Neuronal stem cell (in vitro differentiated cells): ENCODE measurements at regions not wholly inside any gene's neighbourhood (a gene's known extent, or its start where the extent isn't known, plus 50 kb on each side); places are given as distances from the start of the nearest gene placed in this dataset.

Experiments used
- DNase-seq: peaks from one replicate; pipeline ENCODE4 v3.0.0-alpha.2; 2013; ENCODE audit warnings: low spot score
- H2AFZ ChIP-seq: one replicate; pipeline ENCODE4 v1.6.1; 2013; ENCODE audit warnings: mild to moderate bottlenecking, low read length, inconsistent platforms
- H2AK5ac ChIP-seq: 2 replicates; pipeline ENCODE4 v1.6.1; 2013; ENCODE audit warnings: low read depth, mild to moderate bottlenecking, inconsistent platforms, low read length, moderate library complexity, mixed read lengths
- H2BK120ac ChIP-seq: 2 replicates; pipeline ENCODE4 v1.6.1; 2013; ENCODE audit warnings: low read depth, mild to moderate bottlenecking, inconsistent platforms, low read length, moderate library complexity, mixed read lengths
- H2BK12ac ChIP-seq: one replicate; pipeline ENCODE4 v1.6.1; 2013; ENCODE audit warnings: low read length, inconsistent platforms
- H2BK15ac ChIP-seq: 2 replicates; pipeline ENCODE4 v1.6.1; 2013; ENCODE audit warnings: mild to moderate bottlenecking, low read length, inconsistent platforms, mixed read lengths
- H2BK5ac ChIP-seq: one replicate; pipeline ENCODE4 v1.6.1; 2013; ENCODE audit warnings: inconsistent platforms, mild to moderate bottlenecking, low read length, moderate library complexity
- H3K14ac ChIP-seq: one replicate; pipeline ENCODE4 v1.6.1; 2013; ENCODE audit warnings: low read length, inconsistent platforms
- H3K18ac ChIP-seq: 2 replicates; pipeline ENCODE4 v1.6.1; 2013; ENCODE audit warnings: low read length, inconsistent platforms
- H3K23ac ChIP-seq: 2 replicates; pipeline ENCODE4 v1.6.1; 2013; ENCODE audit warnings: low read depth, mild to moderate bottlenecking, mixed read lengths, low read length, inconsistent platforms; ENCODE audit not compliant: poor library complexity
- H3K27ac ChIP-seq: replicated peaks from 3 replicates; pipeline ENCODE4 v1.5.1; 2013; ENCODE audit warnings: low read length, inconsistent platforms
- H3K27me3 ChIP-seq, 3 experiments: 2 replicates each; pipeline ENCODE4 v1.6.1; 2013; ENCODE audit warnings: low read length in 3 of 3, mild to moderate bottlenecking in 2 of 3, inconsistent platforms in 1 of 3, low read depth in 1 of 3, mixed read lengths in 1 of 3, moderate library complexity in 1 of 3; ENCODE audit not compliant: control insufficient read depth in 3 of 3, insufficient read depth in 3 of 3
- H3K36me3 ChIP-seq, 2 donors: replicated peaks in 1 of 2; 2 replicates each; pipeline ENCODE4 v1.6.1; 2013; ENCODE audit warnings: low read length in 2 of 2; ENCODE audit not compliant: control insufficient read depth in 2 of 2, insufficient read depth in 2 of 2
- H3K4ac ChIP-seq: 2 replicates; pipeline ENCODE4 v1.6.1; 2013; ENCODE audit warnings: inconsistent platforms, mild to moderate bottlenecking, low read length, moderate library complexity
- H3K4me1 ChIP-seq, 2 donors: 1 replicate in 1 of 2; 2 replicates in 1 of 2; pipeline ENCODE4 v1.6.1; 2013; ENCODE audit warnings: low read length in 2 of 2, low read depth in 1 of 2; ENCODE audit not compliant: control insufficient read depth in 2 of 2, insufficient read depth in 1 of 2
- H3K4me2 ChIP-seq: one replicate; pipeline ENCODE4 v1.6.1; 2013; ENCODE audit warnings: mild to moderate bottlenecking, low read length, inconsistent platforms; ENCODE audit not compliant: insufficient read depth, poor library complexity, severe bottlenecking
- H3K4me3 ChIP-seq, 2 donors: 2 replicates each; pipeline ENCODE4 v1.5.1; 2013; ENCODE audit warnings: low read length in 2 of 2, mild to moderate bottlenecking in 2 of 2, inconsistent platforms in 1 of 2, moderate library complexity in 1 of 2
- H3K79me1 ChIP-seq: one replicate; pipeline ENCODE4 v1.6.1; 2013; ENCODE audit warnings: low read depth, mild to moderate bottlenecking, inconsistent platforms, low read length, moderate library complexity
- H3K9ac ChIP-seq: one replicate; pipeline ENCODE4 v1.6.1; 2013; ENCODE audit warnings: mild to moderate bottlenecking, low read depth, low read length, inconsistent platforms; ENCODE audit not compliant: poor library complexity
- H3K9me3 ChIP-seq, 2 donors: replicated peaks in 1 of 2; 2 replicates each; pipeline versions ENCODE3 to v1.6.1; 2013; ENCODE audit warnings: low read length in 2 of 2, mild to moderate bottlenecking in 2 of 2, inconsistent platforms in 1 of 2, low read depth in 1 of 2, mixed read lengths in 1 of 2, moderate library complexity in 1 of 2; ENCODE audit not compliant: control insufficient read depth in 2 of 2, insufficient read depth in 1 of 2
- H4K8ac ChIP-seq: one replicate; pipeline ENCODE4 v1.6.1; 2013; ENCODE audit warnings: low read depth, mild to moderate bottlenecking, inconsistent platforms, low read length, moderate library complexity
- H4K91ac ChIP-seq: one replicate; pipeline ENCODE4 v1.6.1; 2013; ENCODE audit warnings: low read length, low read depth, mild to moderate bottlenecking, inconsistent platforms; ENCODE audit not compliant: poor library complexity
- WGBS, 2 donors: extraction: QIAGEN DNeasy Blood & Tissue Kit; methylation state at CpG; one replicate each; pipeline ENCODE4 v1.1.7; 2013; ENCODE audit warnings: missing lambda C conversion rate in 2 of 2, mixed read lengths in 1 of 2; ENCODE audit not compliant: insufficient read length in 2 of 2, insufficient replicate concordance in 1 of 2; ENCODE audit errors: extremely low coverage in 2 of 2; 5-methylcytosine and 5-hydroxymethylcytosine counted together

DNA sequence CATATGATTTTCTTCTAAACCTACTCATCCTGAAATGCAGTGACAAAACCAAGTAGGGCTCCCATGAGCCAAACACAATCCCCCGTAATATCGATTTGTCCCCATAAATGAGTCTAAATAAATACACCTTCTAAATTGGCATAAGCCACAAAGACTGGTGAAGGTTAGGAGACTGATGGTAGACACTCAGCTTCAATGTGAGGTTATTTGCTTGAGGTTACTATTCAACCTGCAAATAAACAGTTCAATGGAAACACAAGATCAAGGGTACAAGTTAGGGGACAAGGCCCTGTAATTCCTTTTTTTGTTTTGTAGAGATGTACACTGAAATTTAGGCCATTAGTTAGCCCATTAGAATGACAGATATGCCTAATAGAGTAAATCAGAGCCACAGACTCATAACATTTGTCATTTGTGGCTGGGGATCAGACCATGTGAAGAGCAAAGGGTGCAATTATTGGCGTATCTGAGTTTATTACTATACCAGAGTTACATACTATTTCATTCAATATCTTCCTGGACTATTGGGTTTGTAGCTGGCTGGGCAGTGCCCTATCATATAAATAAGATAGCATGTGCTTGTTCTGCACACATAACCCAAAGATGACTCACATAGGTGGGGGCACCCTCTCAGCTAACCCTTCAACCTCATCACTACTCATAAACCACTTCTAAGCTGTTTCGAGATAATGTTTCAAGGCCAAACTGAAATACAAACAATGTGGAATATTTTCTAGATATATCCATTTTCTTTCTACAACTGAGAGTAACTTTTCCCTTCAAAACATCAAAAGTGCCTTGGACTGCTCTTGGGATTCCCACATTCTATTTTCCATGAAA lies 695.3 kb downstream of the KCNA4 start:
- H3K27ac ChIP-seq = no peak overlapping the region
- no peak overlapping the region for H3K23ac ChIP-seq
- H3K18ac ChIP-seq = no peak overlapping the region
- H2BK12ac ChIP-seq = no peak overlapping the region
- no peak overlapping the region for H2BK5ac ChIP-seq
- no peak overlapping the region for H2AK5ac ChIP-seq
- H3K79me1 ChIP-seq = no peaks in the 10 kb centered on the region
- no peak overlapping the region for H3K9ac ChIP-seq
- H3K36me3 ChIP-seq = no peaks in the 10 kb centered on the region
- no peak overlapping the region for H2AFZ ChIP-seq
- no peak overlapping the region for H3K4me2 ChIP-seq
- no peak overlapping the region for H3K4me3 ChIP-seq
- no peak for DNase-seq
- no peak overlapping the region for H4K8ac ChIP-seq
- H2BK15ac ChIP-seq = no peak overlapping the region
- H3K4me1 ChIP-seq = no peaks in the 10 kb centered on the region
- H3K14ac ChIP-seq = no peak overlapping the region
- no peak overlapping the region for H2BK120ac ChIP-seq
- H4K91ac ChIP-seq = no peak overlapping the region
- WGBS, 2 donors = no CpG with 5 or more reads among the region's 4 CpGs
- no peak overlapping the region for H3K4ac ChIP-seq
- H3K9me3 ChIP-seq = no peaks in the 10 kb centered on the region
- no peaks in the 10 kb centered on the region for H3K27me3 ChIP-seq

DNA sequence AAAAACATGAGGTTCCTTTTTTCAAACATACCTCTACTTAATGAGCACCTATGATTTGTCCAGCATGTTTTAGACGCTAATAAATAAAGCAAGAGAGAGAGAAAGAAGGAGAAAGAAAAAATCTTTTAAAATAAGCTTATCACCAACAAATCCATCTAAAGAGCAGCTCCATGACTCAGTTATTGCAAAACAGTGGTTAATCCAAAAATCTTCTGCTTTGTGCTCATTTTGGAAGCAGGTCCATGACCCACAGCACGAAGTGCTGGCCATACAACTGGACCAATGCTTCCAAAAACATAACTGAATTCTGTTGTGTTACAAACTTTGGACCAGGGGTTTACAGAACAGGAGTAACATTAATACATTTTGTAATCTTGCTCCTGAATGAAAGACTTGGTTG lies 696.6 kb downstream of the KCNA4 start:
- no peak overlapping the region for H3K23ac ChIP-seq
- no peak overlapping the region for H3K27ac ChIP-seq
- no peak overlapping the region for H4K91ac ChIP-seq
- H3K4me3 ChIP-seq = no peak overlapping the region
- H3K36me3 ChIP-seq = no peaks in the 10 kb centered on the region
- no peak overlapping the region for H2AFZ ChIP-seq
- DNase-seq = no peak
- no CpG with 5 or more reads among the region's 2 CpGs for WGBS, 2 donors
- H2BK120ac ChIP-seq = no peak overlapping the region
- H2BK15ac ChIP-seq = no peak overlapping the region
- H4K8ac ChIP-seq = no peak overlapping the region
- no peak overlapping the region for H3K4ac ChIP-seq
- no peak overlapping the region for H2BK5ac ChIP-seq
- no peak overlapping the region for H3K14ac ChIP-seq
- no peaks in the 10 kb centered on the region for H3K9me3 ChIP-seq
- H3K18ac ChIP-seq = no peak overlapping the region
- no peaks in the 10 kb centered on the region for H3K27me3 ChIP-seq
- H3K79me1 ChIP-seq = no peaks in the 10 kb centered on the region
- H3K4me2 ChIP-seq = no peak overlapping the region
- H2AK5ac ChIP-seq = no peak overlapping the region
- no peak overlapping the region for H2BK12ac ChIP-seq
- H3K9ac ChIP-seq = no peak overlapping the region
- H3K4me1 ChIP-seq = no peaks in the 10 kb centered on the region

- Histone ChIP-seq H3K9ac (no peak overlapping the region), H2BK15ac (no peak overlapping the region), H2BK12ac (no peak overlapping the region), H2BK120ac (no peak overlapping the region), H3K79me1 (no peaks in the 10 kb centered on the region), H3K9me3 (no peaks in the 10 kb centered on the region), H4K8ac (no peak overlapping the region), H2AK5ac (no peak overlapping the region), H3K4me2 (no peak overlapping the region), H3K18ac (no peak overlapping the region), H3K36me3 (no peaks in the 10 kb centered on the region), H3K4ac (no peak overlapping the region), H3K27ac (no peak overlapping the region), H3K14ac (no peak overlapping the region), H3K4me1 (no peaks in the 10 kb centered on the region), H3K23ac (no peak overlapping the region), H2AFZ (no peak overlapping the region), H3K27me3 (no peaks in the 10 kb centered on the region), H2BK5ac (no peak overlapping the region), H3K4me3 (no peak overlapping the region), H4K91ac (no peak overlapping the region)
- no CpG with 5 or more reads among the region's 1 CpG for WGBS, 2 donors
- no peak for DNase-seq
Measured at GRCh38 chr11:29319210-29319609, 697.6 kb downstream of the KCNA4 start.

DNA sequence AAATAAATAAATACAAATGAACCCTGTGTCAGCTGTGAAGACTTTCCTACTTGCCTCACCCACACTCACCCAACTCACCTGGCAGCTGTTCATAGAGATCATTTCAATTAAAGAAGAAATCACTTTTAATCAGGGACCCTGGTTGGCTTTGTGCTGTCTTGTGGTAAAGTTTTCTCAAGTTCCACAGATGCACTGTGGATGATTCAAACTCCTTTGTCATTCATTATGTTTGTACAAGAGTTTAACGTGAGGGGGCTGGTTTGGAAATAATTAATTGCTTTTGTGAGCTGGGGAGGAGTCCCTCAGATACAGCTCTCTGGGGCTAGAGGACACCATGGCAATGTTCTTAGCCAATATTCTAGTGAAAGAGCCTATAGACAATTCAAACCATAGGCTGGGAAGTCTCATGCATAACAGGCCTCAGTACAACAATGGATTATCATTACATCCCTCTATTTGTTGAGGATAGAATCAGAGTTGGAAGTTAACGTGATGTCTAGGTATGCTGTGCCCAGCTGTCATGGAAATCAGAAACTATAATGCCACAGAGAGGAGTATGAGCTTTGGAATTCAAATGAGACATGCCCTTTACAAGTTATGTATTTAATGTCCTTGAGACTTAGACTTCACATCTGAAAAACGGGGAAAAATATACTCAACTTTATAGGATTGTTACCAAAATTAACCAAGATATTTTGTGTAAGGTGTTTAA lies 698.5 kb downstream of the KCNA4 start:
- H3K36me3 ChIP-seq = no peaks in the 10 kb centered on the region
- no peak overlapping the region for H3K23ac ChIP-seq
- H2AK5ac ChIP-seq = no peak overlapping the region
- no peak overlapping the region for H3K4ac ChIP-seq
- no peak overlapping the region for H2BK12ac ChIP-seq
- H3K4me1 ChIP-seq = no peaks in the 10 kb centered on the region
- H3K18ac ChIP-seq = no peak overlapping the region
- H3K4me2 ChIP-seq = no peak overlapping the region
- H2BK15ac ChIP-seq = no peak overlapping the region
- H2BK5ac ChIP-seq = no peak overlapping the region
- H3K79me1 ChIP-seq = no peaks in the 10 kb centered on the region
- H3K9me3 ChIP-seq = no peaks in the 10 kb centered on the region
- H3K27ac ChIP-seq = no peak overlapping the region
- no peak overlapping the region for H4K8ac ChIP-seq
- no peak overlapping the region for H3K9ac ChIP-seq
- H2AFZ ChIP-seq = no peak overlapping the region
- DNase-seq = no peak
- H3K14ac ChIP-seq = no peak overlapping the region
- no peaks in the 10 kb centered on the region for H3K27me3 ChIP-seq
- no CpG with 5 or more reads among the region's 3 CpGs for WGBS, 2 donors
- no peak overlapping the region for H2BK120ac ChIP-seq
- H4K91ac ChIP-seq = no peak overlapping the region
- H3K4me3 ChIP-seq = no peak overlapping the region
